CD4-positive, CD25-positive, alpha-beta regulatory T cell (primary cell): ENCODE measurements at regions not wholly inside any gene's neighbourhood (a gene's known extent, or its start where the extent isn't known, plus 50 kb on each side); places are given as distances from the start of the nearest gene placed in this dataset.

ENCODE experiments used
- ATAC-seq, 2 donors: fragments of 150-1000 bp; cut with Tn5 transposase; one replicate each; pipeline ENCODE4 v1.10.0; 2021; ENCODE audit warnings: low read depth in 2 of 2, moderate number of reproducible peaks in 2 of 2, moderate library complexity in 1 of 2
- DNase-seq, 3 donors: peaks; one replicate each; pipeline versions ENCODE4 v3.0.0 to v3.0.0-alpha.2; 2012 to 2022; ENCODE audit warnings: mixed read lengths in 1 of 3
- H3K27ac ChIP-seq: one replicate; pipeline ENCODE4 v1.7.0; 2013; ENCODE audit warnings: mild to moderate bottlenecking, low read length; ENCODE audit not compliant: insufficient read depth, poor library complexity, severe bottlenecking
- H3K27me3 ChIP-seq: one replicate; pipeline ENCODE4 v1.7.0; 2013; ENCODE audit warnings: low read length; ENCODE audit not compliant: control insufficient read depth, insufficient read depth
- H3K36me3 ChIP-seq: one replicate; pipeline ENCODE4 v1.7.0; 2013; ENCODE audit warnings: mild to moderate bottlenecking, low read length, moderate library complexity; ENCODE audit not compliant: control insufficient read depth, insufficient read depth
- H3K4me1 ChIP-seq: 2 replicates; pipeline ENCODE4 v1.7.0; 2013; ENCODE audit warnings: mild to moderate bottlenecking, low read length; ENCODE audit not compliant: insufficient read depth, control insufficient read depth, poor library complexity, severe bottlenecking
- H3K4me3 ChIP-seq: one replicate; pipeline ENCODE4 v1.7.0; 2013; ENCODE audit warnings: low read depth, mild to moderate bottlenecking, low read length, moderate library complexity
- H3K9me3 ChIP-seq, 2 experiments: 1 replicate in 1 of 2; 2 replicates in 1 of 2; pipeline ENCODE4 v1.7.0; 2013; ENCODE audit warnings: low read length in 2 of 2, mild to moderate bottlenecking in 1 of 2, moderate library complexity in 1 of 2; ENCODE audit not compliant: control insufficient read depth in 2 of 2
- H3K27ac Mint-ChIP-seq, 3 donors: one replicate each; pipeline ENCODE4 v1.8.0; 2020 to 2022; ENCODE audit warnings: mild to moderate bottlenecking in 3 of 3, mixed read lengths in 3 of 3, moderate library complexity in 2 of 3
- H3K27me3 Mint-ChIP-seq: one replicate; pipeline ENCODE4 v1.8.0; 2022; ENCODE audit warnings: mild to moderate bottlenecking, mixed read lengths
- H3K36me3 Mint-ChIP-seq: one replicate; pipeline ENCODE4 v1.8.0; 2020; ENCODE audit warnings: mixed read lengths
- H3K4me1 Mint-ChIP-seq, 4 donors: one replicate each; pipeline ENCODE4 v1.8.0; 2020 to 2022; ENCODE audit warnings: mixed read lengths in 4 of 4, mild to moderate bottlenecking in 1 of 4
- H3K4me3 Mint-ChIP-seq, 4 donors: one replicate each; pipeline ENCODE4 v1.8.0; 2020 to 2022; ENCODE audit warnings: mild to moderate bottlenecking in 4 of 4, mixed read lengths in 4 of 4, moderate library complexity in 3 of 4
- H3K9me3 Mint-ChIP-seq, 7 donors: one replicate each; pipeline ENCODE4 v1.8.0; 2020 to 2022; ENCODE audit warnings: mixed read lengths in 7 of 7, mild to moderate bottlenecking in 3 of 7, moderate library complexity in 2 of 7

DNA sequence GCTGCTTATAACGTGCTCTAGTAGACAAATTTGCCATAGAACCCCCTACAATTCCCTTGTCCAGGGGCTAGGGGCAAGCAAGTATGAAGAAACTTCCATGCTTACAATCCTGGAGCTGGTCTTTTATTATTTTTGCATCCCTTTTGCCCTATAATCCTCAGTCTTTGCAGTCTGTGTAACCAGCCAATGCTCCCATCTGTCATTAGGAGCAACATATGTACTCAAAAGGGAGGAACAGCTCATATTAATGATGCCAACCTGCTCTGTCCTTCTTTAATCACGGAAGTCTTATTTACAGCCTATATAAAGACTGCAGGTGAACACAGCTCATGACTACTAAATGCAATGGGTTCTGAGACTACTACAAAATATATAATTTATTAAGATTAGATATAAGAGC, 263.3 kb downstream of the ZIC1 start:
- no peak overlapping the region for H3K27ac ChIP-seq
- Mint-ChIP-seq H3K27me3 (no peaks in the 10 kb centered on the region), H3K36me3 (no peaks in the 10 kb centered on the region), H3K4me1 (no peaks in the 10 kb centered on the region), H3K4me3 (no peak overlapping the region), H3K27ac (no peak overlapping the region), H3K9me3 (peaks cover 0 to 5% (median 2%) of the 10 kb centered on the region in 7 donors)
- no peaks in the 10 kb centered on the region for H3K27me3 ChIP-seq
- ATAC-seq (no peak), DNase-seq (no peak)
- no peaks in the 10 kb centered on the region for H3K4me1 ChIP-seq
- H3K36me3 ChIP-seq: no peaks in the 10 kb centered on the region
- H3K9me3 ChIP-seq: no peaks in the 10 kb centered on the region
- no peak overlapping the region for H3K4me3 ChIP-seq

GRCh38 chr3:147675761-147676160, 266.6 kb downstream of the ZIC1 start:
- H3K27ac Mint-ChIP-seq: no peak overlapping the region
- H3K27ac ChIP-seq: no peak overlapping the region
- H3K27me3 Mint-ChIP-seq: no peaks in the 10 kb centered on the region
- H3K4me1 ChIP-seq: no peaks in the 10 kb centered on the region
- H3K9me3 Mint-ChIP-seq: peaks cover 0 to 5% (median 2%) of the 10 kb centered on the region in 7 donors
- no peaks in the 10 kb centered on the region for H3K36me3 ChIP-seq
- no peak for ATAC-seq
- no peaks in the 10 kb centered on the region for H3K36me3 Mint-ChIP-seq
- H3K27me3 ChIP-seq: no peaks in the 10 kb centered on the region
- H3K4me1 Mint-ChIP-seq: no peaks in the 10 kb centered on the region
- no peak overlapping the region for H3K4me3 ChIP-seq
- H3K4me3 Mint-ChIP-seq: no peak overlapping the region
- no peaks in the 10 kb centered on the region for H3K9me3 ChIP-seq
- DNase-seq: no peak

DNA sequence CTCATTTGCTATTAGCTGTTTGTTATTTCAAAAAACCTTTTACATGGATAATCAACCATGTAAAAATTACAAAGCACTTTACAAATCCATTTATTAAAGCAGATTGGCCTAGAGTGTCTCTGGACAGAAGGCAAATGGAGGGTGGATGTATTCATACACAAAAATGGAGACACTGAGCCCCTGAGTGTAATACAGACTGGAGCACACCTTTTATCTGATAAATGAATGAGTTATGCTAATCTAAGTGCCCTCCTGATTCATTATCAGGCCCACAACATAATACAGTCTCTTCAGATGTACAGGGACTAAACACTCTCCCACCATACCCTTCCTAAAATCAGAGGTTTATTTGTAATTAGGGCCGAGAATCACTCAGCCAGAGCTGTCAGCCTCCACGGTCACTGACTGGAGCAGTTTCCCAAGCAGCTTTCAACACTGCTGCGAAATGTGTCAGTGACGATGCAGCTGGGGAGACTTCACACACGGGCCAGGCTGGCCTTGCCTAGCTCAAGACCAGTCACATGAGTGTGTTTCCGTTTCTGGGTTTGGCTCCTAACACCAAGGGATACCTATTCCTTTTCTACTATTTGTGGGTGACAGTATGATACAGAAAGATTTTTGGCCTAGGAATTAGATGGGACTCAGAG, 271.8 kb downstream of the ZIC1 start:
- Histone ChIP-seq H3K27me3 (no peaks in the 10 kb centered on the region), H3K4me3 (no peak overlapping the region), H3K9me3 (no peaks in the 10 kb centered on the region), H3K4me1 (no peaks in the 10 kb centered on the region), H3K27ac (no peak overlapping the region), H3K36me3 (no peaks in the 10 kb centered on the region)
- ATAC-seq (no peak), DNase-seq (no peak)
- no peaks in the 10 kb centered on the region for H3K27me3 Mint-ChIP-seq
- H3K36me3 Mint-ChIP-seq: no peaks in the 10 kb centered on the region
- peaks cover 0 to 10% (median 5%) of the 10 kb centered on the region in 7 donors for H3K9me3 Mint-ChIP-seq
- H3K27ac Mint-ChIP-seq: no peak overlapping the region
- H3K4me3 Mint-ChIP-seq: no peak overlapping the region
- no peaks in the 10 kb centered on the region for H3K4me1 Mint-ChIP-seq

DNA sequence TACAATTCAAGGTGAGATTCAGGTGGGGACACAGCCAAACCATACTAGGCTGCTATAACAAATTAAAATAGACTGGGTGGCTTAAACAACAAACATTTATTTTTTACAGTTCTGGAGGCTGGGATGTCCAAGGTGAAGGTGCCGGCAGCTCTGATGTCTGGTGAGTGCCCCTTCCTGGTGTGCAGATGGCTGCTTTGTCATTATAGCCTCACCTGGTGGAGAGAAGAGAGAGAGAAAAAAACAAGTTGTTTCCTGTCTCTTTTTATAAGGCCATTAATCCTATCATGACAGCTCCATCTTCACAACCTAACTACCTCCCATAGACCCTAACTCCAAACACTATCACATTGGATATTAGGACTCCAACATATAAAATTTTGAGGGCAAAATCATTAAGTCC, 279.7 kb downstream of the ZIC1 start:
- Histone ChIP-seq H3K9me3 (no peaks in the 10 kb centered on the region), H3K4me3 (no peak overlapping the region), H3K4me1 (no peaks in the 10 kb centered on the region), H3K27ac (no peak overlapping the region), H3K36me3 (no peaks in the 10 kb centered on the region), H3K27me3 (no peaks in the 10 kb centered on the region)
- Mint-ChIP-seq H3K27ac (no peak overlapping the region), H3K4me3 (no peak overlapping the region), H3K4me1 (no peaks in the 10 kb centered on the region), H3K36me3 (no peaks in the 10 kb centered on the region), H3K9me3 (peaks cover 0 to 9% (median 2%) of the 10 kb centered on the region in 7 donors), H3K27me3 (no peaks in the 10 kb centered on the region)
- ATAC-seq (no peak), DNase-seq (no peak)

- H3K27me3 Mint-ChIP-seq: no peaks in the 10 kb centered on the region
- H3K27ac Mint-ChIP-seq: no peak overlapping the region
- H3K9me3 Mint-ChIP-seq: peaks cover 0 to 7% (median 4%) of the 10 kb centered on the region in 7 donors
- no peaks in the 10 kb centered on the region for H3K4me1 Mint-ChIP-seq
- no peaks in the 10 kb centered on the region for H3K27me3 ChIP-seq
- no peak overlapping the region for H3K27ac ChIP-seq
- H3K4me3 Mint-ChIP-seq: no peak overlapping the region
- no peaks in the 10 kb centered on the region for H3K4me1 ChIP-seq
- H3K36me3 Mint-ChIP-seq: no peaks in the 10 kb centered on the region
- no peaks in the 10 kb centered on the region for H3K36me3 ChIP-seq
- no peaks in the 10 kb centered on the region for H3K9me3 ChIP-seq
- H3K4me3 ChIP-seq: no peak overlapping the region
- ATAC-seq (no peak), DNase-seq (no peak)
These were observed 290.1 kb downstream of the ZIC1 start for GRCh38 chr3:147699175-147699838.

DNA sequence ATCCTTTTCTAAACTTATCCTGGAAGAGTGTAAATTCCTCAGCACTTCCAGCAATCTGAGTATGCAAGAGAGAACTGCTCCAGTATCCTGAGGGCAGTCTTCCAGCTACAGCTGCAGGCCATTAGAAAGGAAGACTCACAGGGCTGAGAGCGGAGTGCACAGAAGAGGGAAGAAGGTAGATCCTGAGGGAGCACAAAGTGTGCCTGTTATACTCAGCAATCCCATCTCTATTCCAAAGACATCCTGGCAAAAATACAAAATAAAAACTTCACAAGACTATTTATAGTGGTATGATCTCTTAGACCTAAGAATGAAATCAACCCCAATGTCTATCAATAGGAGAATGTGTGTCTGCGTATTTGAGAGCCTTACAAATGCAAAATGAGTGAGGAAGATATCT, 292.0 kb downstream of the ZIC1 start:
- Mint-ChIP-seq H3K4me3 (no peak overlapping the region), H3K9me3 (peaks cover 0 to 6% (median 1%) of the 10 kb centered on the region in 7 donors), H3K27me3 (no peaks in the 10 kb centered on the region), H3K4me1 (no peaks in the 10 kb centered on the region), H3K36me3 (no peaks in the 10 kb centered on the region), H3K27ac (no peak overlapping the region)
- no peaks in the 10 kb centered on the region for H3K4me1 ChIP-seq
- H3K27me3 ChIP-seq: no peaks in the 10 kb centered on the region
- ATAC-seq (no peak), DNase-seq (no peak)
- H3K27ac ChIP-seq: no peak overlapping the region
- H3K36me3 ChIP-seq: no peaks in the 10 kb centered on the region
- no peaks in the 10 kb centered on the region for H3K9me3 ChIP-seq
- H3K4me3 ChIP-seq: no peak overlapping the region

DNA sequence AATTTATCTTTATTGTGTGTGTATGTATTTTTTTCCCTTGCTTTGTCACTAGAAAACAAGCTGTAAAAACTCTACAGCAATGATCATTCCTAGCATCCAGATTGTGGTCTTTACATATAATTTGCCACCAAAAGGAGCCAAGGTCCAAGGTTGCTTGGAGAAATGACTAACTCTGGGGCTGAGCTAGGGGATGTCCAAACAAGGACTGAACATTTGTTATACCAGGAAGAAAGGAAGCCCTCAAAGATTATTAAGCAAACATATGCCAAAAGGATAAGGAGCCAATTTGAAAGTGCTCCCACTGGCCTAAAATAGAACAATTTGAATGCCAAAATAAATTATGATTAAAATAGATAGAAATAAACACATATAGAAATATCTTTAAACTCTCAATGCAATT, 293.3 kb downstream of the ZIC1 start:
- H3K36me3 Mint-ChIP-seq: no peaks in the 10 kb centered on the region
- Histone ChIP-seq H3K27ac (no peak overlapping the region), H3K36me3 (no peaks in the 10 kb centered on the region), H3K4me3 (no peak overlapping the region), H3K4me1 (no peaks in the 10 kb centered on the region), H3K9me3 (no peaks in the 10 kb centered on the region), H3K27me3 (no peaks in the 10 kb centered on the region)
- DNase-seq (no peak), ATAC-seq (no peak)
- no peak overlapping the region for H3K4me3 Mint-ChIP-seq
- peaks cover 0 to 5% (median under 1%) of the 10 kb centered on the region in 7 donors for H3K9me3 Mint-ChIP-seq
- H3K27ac Mint-ChIP-seq: no peak overlapping the region
- no peaks in the 10 kb centered on the region for H3K27me3 Mint-ChIP-seq
- no peaks in the 10 kb centered on the region for H3K4me1 Mint-ChIP-seq

DNA sequence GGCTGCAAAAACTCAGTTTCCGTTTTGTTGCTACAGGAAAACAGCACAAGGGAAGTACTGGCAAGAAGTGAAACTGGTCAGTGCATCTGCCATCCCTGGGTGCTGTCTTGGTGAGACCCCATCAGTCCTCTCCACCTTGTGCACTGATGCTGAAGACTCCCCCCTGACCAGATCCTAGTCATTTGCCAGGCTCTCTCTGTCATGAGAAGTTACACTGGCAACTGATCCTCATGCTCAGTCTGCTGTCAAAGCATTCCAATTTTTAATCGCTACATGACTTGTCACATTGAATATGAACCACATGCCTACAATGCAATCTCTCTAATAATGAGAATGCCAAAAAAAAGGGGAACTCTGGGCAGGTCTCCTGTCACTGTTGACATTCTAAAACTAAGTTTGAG, 296.5 kb downstream of the ZIC1 start:
- no peak for DNase-seq
- no peak overlapping the region for H3K4me3 Mint-ChIP-seq
- H3K36me3 Mint-ChIP-seq: no peaks in the 10 kb centered on the region
- ATAC-seq: no peak
- H3K9me3 Mint-ChIP-seq: peaks cover 2 to 14% (median 6%) of the 10 kb centered on the region in 7 donors
- Histone ChIP-seq H3K27ac (no peak overlapping the region), H3K4me3 (no peak overlapping the region), H3K9me3 (no peaks in the 10 kb centered on the region), H3K4me1 (no peaks in the 10 kb centered on the region), H3K27me3 (no peaks in the 10 kb centered on the region), H3K36me3 (no peaks in the 10 kb centered on the region)
- H3K27ac Mint-ChIP-seq: no peak overlapping the region
- no peaks in the 10 kb centered on the region for H3K4me1 Mint-ChIP-seq
- no peaks in the 10 kb centered on the region for H3K27me3 Mint-ChIP-seq
